IMR-90 (cell line): ENCODE measurements at regions not wholly inside any gene's neighbourhood (a gene's known extent, or its start where the extent isn't known, plus 50 kb on each side); places are given as distances from the start of the nearest gene placed in this dataset.

Experiments
- CTCF ChIP-seq: conservative IDR thresholded peaks from 2 replicates; pipeline ENCODE4 v1.5.1; 2012; ENCODE audit warnings: mild to moderate bottlenecking, low read depth, low read length, improper control_type of control experiment
- MAFK ChIP-seq: IDR thresholded peaks from 2 replicates; pipeline ENCODE4 v1.6.1; 2012; ENCODE audit warnings: low read depth, low read length, improper control_type of control experiment
- MXI1 ChIP-seq: IDR thresholded peaks from 2 replicates; pipeline ENCODE4 v1.6.1; 2012; ENCODE audit warnings: low read depth, mild to moderate bottlenecking, low read length, moderate library complexity, borderline replicate concordance
- POLR2A ChIP-seq: IDR thresholded peaks from 2 replicates; pipeline ENCODE4 v1.6.1; 2012; ENCODE audit warnings: mild to moderate bottlenecking, low read depth, low read length
- RAD21 ChIP-seq: IDR thresholded peaks from 2 replicates; pipeline ENCODE4 v1.6.1; 2012; ENCODE audit warnings: low read length, improper control_type of control experiment
- RFX5 ChIP-seq: IDR thresholded peaks from 2 replicates; pipeline ENCODE4 v1.8.0; 2012; ENCODE audit warnings: low read depth, mild to moderate bottlenecking, low read length, moderate library complexity
- SMC3 ChIP-seq: fragments of 150-350 bp; IDR thresholded peaks from 2 replicates; pipeline ENCODE4 v1.6.1; 2016; ENCODE audit warnings: low read depth, mild to moderate bottlenecking, antibody characterized with exemption, low read length, moderate library complexity

GRCh38 chr2:209260281-209260680 is 163.6 kb upstream of the MAP2 start:
- no peak for TF ChIP-seq CTCF
- no peak for TF ChIP-seq RAD21
- no peak for TF ChIP-seq MXI1
- TF ChIP-seq POLR2A = no peak
- TF ChIP-seq RFX5 = no peak
- no peak for TF ChIP-seq MAFK
- TF ChIP-seq SMC3 = no peak
